GM12872 (cell line): ENCODE measurements at regions not wholly inside any gene's neighbourhood (a gene's known extent, or its start where the extent isn't known, plus 50 kb on each side); places are given as distances from the start of the nearest gene placed in this dataset.

Experiments used
- TF ChIP-seq, protein P1 (sequence below): IDR thresholded peaks from 3 replicates; pipeline ENCODE4 v1.5.1; 2011; ENCODE audit warnings: low read depth, mild to moderate bottlenecking, low read length, moderate library complexity; ENCODE audit not compliant: insufficient read depth

DNA sequence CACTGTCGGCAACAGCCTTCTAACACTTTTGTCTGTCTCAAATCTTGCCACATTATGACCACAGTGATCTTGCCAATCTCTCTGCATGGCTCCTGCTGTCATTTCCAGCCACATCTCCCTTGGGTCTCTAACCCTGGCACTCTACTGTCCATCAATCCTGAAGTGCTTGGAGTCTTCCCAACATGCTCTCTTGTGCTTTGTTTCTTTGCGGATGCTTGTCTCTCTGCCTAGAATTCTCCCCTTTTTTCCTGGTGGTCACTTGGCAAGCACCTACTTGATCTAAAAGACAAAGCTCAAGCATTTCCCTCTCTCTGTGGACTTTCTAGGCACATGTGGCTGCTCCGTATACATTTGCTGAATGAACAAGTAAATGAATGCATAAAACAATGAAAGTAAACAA, 290.7 kb upstream of the MAP3K7 start:
- TF ChIP-seq, protein P1, sequence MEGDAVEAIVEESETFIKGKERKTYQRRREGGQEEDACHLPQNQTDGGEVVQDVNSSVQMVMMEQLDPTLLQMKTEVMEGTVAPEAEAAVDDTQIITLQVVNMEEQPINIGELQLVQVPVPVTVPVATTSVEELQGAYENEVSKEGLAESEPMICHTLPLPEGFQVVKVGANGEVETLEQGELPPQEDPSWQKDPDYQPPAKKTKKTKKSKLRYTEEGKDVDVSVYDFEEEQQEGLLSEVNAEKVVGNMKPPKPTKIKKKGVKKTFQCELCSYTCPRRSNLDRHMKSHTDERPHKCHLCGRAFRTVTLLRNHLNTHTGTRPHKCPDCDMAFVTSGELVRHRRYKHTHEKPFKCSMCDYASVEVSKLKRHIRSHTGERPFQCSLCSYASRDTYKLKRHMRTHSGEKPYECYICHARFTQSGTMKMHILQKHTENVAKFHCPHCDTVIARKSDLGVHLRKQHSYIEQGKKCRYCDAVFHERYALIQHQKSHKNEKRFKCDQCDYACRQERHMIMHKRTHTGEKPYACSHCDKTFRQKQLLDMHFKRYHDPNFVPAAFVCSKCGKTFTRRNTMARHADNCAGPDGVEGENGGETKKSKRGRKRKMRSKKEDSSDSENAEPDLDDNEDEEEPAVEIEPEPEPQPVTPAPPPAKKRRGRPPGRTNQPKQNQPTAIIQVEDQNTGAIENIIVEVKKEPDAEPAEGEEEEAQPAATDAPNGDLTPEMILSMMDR, result no peak

DNA sequence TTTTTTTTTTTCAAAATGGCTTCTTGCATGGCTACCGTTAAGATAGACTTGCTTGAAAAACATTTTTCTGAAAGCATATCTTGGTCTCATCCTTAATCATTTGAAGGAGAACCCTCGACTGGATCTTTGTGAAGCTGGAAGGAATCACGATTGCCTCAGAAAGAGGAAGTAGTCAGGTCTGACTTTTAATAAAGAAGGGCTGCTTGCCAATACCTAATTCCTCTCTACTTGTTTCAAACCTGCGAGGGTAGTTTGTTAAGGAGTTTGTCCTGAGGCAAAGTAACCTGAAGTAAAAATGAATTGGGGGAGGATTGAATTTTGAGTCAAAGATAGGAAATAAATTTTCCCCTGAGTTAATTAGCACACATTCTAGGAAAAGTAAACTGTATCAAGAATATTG, 288.1 kb upstream of the MAP3K7 start:
- TF ChIP-seq, protein P1, result no peak

DNA sequence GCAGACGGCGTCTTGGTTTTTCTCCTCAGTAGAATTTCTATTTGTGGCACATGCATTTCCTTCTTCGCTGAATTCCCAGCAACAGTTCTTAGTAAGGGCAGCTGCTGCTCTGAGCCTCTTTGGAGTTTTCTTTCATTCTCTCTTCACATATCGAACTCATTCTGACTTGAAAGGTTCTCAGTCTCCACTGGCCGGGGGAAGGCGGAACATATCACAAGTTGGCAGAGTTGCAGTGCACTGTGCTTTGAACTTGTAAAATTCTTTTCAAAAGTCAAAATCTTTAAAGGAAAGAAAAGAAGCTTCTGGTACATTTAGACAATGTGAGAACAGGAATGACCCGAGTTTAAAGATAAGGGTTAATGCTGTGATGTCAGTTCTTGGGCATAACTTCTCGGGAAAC, 286.1 kb upstream of the MAP3K7 start:
- TF ChIP-seq, protein P1, result no peak

DNA sequence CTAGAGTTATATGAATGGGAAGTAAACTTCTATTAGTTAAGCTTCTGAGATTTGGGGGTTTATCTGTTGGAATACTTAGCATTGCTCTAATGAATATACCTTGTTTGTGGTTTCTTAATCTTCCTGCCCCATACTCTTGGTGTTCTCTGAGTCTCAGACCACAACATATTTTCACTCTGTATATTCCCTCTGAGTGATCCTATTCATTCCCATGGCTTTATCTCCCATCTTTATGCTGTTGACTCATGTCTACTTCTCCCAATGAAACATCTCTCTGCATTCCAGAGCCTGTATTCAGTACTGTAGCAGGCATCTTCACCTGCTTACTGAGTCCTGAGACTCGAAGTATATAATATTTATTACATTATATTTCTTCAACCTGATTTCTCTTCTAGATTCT, 283.7 kb upstream of the MAP3K7 start:
- TF ChIP-seq, protein P1, result no peak

DNA sequence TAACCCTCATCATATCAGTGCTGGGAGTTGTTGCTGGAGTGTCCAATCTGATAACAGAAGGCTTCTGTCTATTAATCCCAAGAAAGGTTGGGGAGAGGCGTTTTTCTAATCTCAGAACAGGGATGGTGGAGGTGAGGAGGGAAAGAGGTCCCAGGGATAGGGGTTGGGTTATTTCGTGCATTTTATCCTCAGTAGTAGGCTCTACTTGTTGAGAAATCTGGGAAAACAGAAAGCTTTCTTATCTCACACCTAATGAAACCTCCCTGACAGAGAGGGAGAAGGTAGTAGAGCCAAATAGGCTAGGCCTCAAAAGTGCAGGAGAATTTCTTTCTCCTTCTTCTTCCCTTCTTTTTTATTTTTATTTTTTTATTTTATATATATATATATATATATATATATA, 281.8 kb upstream of the MAP3K7 start:
- TF ChIP-seq, protein P1, result no peak

DNA sequence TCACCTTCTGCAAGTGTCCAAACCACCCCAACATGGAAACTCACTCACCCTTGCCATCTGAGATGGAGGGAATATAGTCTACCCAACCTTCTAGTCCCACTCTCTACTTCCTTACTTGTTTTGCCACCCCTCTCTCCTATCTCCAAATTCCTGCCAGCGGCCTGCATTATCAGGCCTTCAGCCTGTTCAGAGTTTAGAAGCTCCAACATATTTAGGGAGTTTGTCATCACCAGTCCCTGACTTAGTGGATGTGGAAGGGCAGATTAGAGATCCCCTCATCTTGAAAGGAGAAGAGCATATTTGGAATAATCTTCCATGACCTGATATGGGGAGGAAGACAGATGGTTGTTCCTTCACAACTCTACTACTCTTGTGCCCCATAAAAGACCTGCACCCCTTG, 281.4 kb upstream of the MAP3K7 start:
- TF ChIP-seq, protein P1, result no peak

DNA sequence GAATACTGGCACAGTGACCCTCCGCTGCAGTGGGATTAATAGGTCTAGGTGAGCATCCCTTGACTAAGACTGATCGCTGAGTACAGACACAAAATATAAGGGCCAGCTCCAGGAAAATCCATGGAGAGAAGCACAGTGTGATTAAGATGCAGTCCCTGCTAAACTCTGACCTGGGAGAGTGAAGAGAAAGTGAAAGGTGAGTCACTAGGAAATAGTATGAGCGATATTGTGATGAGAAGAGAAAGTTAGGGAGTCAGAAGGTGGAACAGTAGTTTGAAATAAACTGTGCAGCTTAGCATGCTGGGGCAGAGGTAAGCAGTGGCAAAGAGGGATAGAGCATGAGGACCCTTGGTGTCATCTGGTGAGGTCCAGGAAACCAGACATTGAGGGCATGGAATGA, 278.6 kb upstream of the MAP3K7 start:
- TF ChIP-seq, protein P1, result no peak

DNA sequence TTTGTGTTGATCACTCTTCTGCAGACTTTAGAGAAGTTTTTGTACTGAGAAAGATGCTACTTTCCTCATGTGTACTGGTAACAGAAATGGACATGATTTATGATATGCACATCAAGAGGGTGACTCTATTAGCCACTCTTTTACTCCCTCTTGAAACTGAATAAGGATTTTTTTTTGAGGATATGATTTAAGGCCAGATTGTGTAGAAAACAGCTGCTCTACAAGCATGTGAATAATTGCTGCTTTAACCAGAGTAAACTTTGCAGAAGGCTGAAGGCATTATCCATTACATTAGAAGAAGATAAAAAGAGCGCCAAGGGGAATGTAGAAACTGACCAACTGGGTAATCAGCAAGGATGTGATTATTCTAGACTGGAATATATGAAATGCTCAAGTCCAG, 276.2 kb upstream of the MAP3K7 start:
- TF ChIP-seq, protein P1, result no peak
